ENCODE measurements at regions not wholly inside any gene's neighbourhood (a gene's known extent, or its start where the extent isn't known, plus 50 kb on each side); places are given as distances from the start of the nearest gene placed in this dataset.

- Histone ChIP-seq H3K27ac (no peak overlapping the region), H3K27me3 (no peaks in the 10 kb centered on the region), H3K9me3 (peaks cover 0 to 5% of the 10 kb centered on the region in 2 donors), H3K36me3 (no peaks in the 10 kb centered on the region), H3K4me3 (no peak overlapping the region), H3K4me1 (no peaks in the 10 kb centered on the region)
- DNase-seq (ENCODE audit: low spot score): no peak
- TF ChIP-seq CTCF (IDR thresholded peaks at IDR 0.05): no peak
Measured at GRCh38 chr6:145315982-145316600, 419.2 kb downstream of the EPM2A start.

- Histone ChIP-seq H3K27me3 (no peaks in the 10 kb centered on the region), H3K36me3 (no peaks in the 10 kb centered on the region), H3K4me1 (no peaks in the 10 kb centered on the region), H3K4me3 (no peak overlapping the region), H3K9me3 (peaks cover 0 to 5% of the 10 kb centered on the region in 2 donors), H3K27ac (no peak overlapping the region)
- no peak for DNase-seq (ENCODE audit: low spot score)
- no peak for TF ChIP-seq CTCF (IDR thresholded peaks at IDR 0.05)
Measured at GRCh38 chr6:145318952-145319351, 416.4 kb downstream of the EPM2A start.

GRCh38 chr6:145319605-145320004, 415.7 kb downstream of the EPM2A start:
- Histone ChIP-seq H3K27me3 (no peaks in the 10 kb centered on the region), H3K4me1 (peaks cover 0 to 5% of the 10 kb centered on the region in 2 donors), H3K27ac (no peak overlapping the region), H3K4me3 (no peak overlapping the region), H3K9me3 (peaks cover 0 to 5% of the 10 kb centered on the region in 2 donors), H3K36me3 (no peaks in the 10 kb centered on the region)
- no peak for DNase-seq (ENCODE audit: low spot score)
- TF ChIP-seq CTCF (IDR thresholded peaks at IDR 0.05): no peak

- TF ChIP-seq CTCF (IDR thresholded peaks at IDR 0.05): no peak
- H3K27me3 ChIP-seq: no peaks in the 10 kb centered on the region
- DNase-seq (ENCODE audit: low spot score): no peak
- H3K27ac ChIP-seq: peak overlapping the region; percentile 37 to 81
- H3K4me1 ChIP-seq: peaks cover 0 to 5% of the 10 kb centered on the region in 2 donors
- no peaks in the 10 kb centered on the region for H3K9me3 ChIP-seq
- no peak overlapping the region for H3K4me3 ChIP-seq
- H3K36me3 ChIP-seq: no peaks in the 10 kb centered on the region
Measured at GRCh38 chr6:145323646-145324045, 411.7 kb downstream of the EPM2A start.

GRCh38 chr6:145327586-145327985, 407.7 kb downstream of the EPM2A start:
- Histone ChIP-seq H3K4me1 (peaks cover 0 to 13% of the 10 kb centered on the region in 2 donors), H3K9me3 (no peaks in the 10 kb centered on the region), H3K27me3 (no peaks in the 10 kb centered on the region), H3K36me3 (no peaks in the 10 kb centered on the region), H3K4me3 (no peak overlapping the region), H3K27ac (no peak overlapping the region)
- DNase-seq (ENCODE audit: low spot score): no peak
- no peak for TF ChIP-seq CTCF (IDR thresholded peaks at IDR 0.05)

GRCh38 chr6:145329257-145329656, 406.1 kb downstream of the EPM2A start:
- Histone ChIP-seq H3K27me3 (no peaks in the 10 kb centered on the region), H3K9me3 (no peaks in the 10 kb centered on the region), H3K27ac (no peak overlapping the region), H3K4me3 (no peak overlapping the region), H3K36me3 (no peaks in the 10 kb centered on the region), H3K4me1 (peaks cover 0 to 12% of the 10 kb centered on the region in 2 donors)
- DNase-seq (ENCODE audit: low spot score): no peak
- no peak for TF ChIP-seq CTCF (IDR thresholded peaks at IDR 0.05)
